HPDE6-E6E7 (cell line): ENCODE measurements at regions not wholly inside any gene's neighbourhood (a gene's known extent, or its start where the extent isn't known, plus 50 kb on each side); places are given as distances from the start of the nearest gene placed in this dataset.
"Not testable (repeated sequence)": the region's sequence is repeated elsewhere in the genome, so short reads cannot be mapped to it uniquely, and the experiment has no call there.

Experiments used
- DNase-seq: peaks from one replicate; pipeline ENCODE4 v3.0.0; 2011; ENCODE audit warnings: missing footprints; ENCODE audit errors: extremely low spot score

DNA sequence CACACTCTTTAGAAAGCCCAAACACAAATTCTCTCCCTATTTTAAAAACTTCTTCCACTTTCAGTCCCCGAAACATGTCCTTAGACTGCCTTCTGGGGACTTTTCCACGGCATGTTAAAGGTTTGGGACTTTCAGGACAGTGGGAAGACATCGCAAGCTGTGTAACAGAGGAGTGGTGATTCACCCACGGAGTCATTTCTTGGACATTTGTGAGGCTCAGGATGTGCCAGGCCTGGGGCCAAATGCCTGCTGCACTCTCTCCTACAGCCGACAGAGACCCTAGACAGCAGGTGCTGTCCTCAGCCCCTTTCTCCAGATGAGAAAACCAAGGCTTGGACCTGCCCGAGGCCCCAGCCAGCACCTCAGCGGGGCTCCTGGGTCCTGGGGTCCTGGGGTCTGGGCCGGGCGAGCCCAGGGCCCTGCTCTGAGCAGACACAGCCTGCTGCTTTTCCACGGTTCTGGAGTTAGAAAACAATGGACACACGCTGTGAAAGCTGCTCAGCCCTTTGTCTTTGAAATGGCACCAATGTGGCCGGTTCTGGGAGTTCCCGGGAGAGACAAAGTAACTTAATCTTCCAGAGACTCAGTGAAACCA is 370.2 kb upstream of the SFSWAP start:
- no peak for DNase-seq

- DNase-seq = not testable (repeated sequence)
Observed at GRCh38 chr12:131341608-131342007, 369.3 kb upstream of the SFSWAP start.

DNA sequence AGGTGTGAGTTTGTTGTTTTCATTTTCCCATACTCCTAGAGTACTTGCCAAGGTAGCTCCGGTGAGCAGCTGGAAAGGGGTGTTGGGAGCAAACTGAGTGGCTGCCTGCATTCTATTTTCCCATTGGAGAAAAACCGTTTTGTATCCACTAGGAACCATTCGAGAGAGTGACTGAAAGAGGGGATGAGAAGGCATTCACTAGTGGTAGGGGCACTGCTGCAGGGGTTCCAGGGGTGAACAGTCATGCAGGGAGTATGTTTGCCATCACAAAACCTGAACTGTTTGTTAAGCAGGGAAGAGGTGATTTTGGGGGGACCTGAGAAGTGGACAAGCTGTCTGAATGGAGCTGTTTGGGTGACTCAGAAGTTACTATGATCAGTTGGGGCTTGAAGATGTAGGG is 367.5 kb upstream of the SFSWAP start:
- DNase-seq = not testable (repeated sequence)

GRCh38 chr12:131344715-131345520 is 366.0 kb upstream of the SFSWAP start:
- DNase-seq = not testable (repeated sequence)

- DNase-seq = no peak
Observed at GRCh38 chr12:131345521-131346436, 365.1 kb upstream of the SFSWAP start.

GRCh38 chr12:131346555-131347344 is 364.1 kb upstream of the SFSWAP start:
- DNase-seq = no peak

GRCh38 chr12:131347345-131347714 is 363.6 kb upstream of the SFSWAP start:
- DNase-seq = no peak

- DNase-seq = no peak
Observed at GRCh38 chr12:131347732-131348131, 363.2 kb upstream of the SFSWAP start.

DNA sequence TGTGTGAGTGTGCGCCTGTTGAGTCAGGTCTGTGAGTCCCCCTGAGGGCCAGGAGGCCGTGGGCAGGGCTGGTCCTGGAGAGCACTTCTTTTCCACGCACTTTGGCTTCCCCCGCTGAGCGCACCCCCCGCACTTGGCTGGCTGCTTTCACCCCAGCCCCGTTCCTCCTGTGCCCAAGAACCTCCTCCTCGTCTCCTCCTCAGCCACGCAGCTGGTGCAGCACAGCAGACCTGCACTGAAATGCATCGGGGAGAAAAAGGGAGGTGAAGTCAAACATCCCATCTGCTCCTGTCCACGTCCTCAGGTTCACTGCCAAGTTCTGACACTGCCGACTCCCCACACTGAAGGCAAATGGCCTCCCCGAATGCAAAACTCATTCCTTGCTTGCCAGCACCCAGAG is 362.7 kb upstream of the SFSWAP start:
- DNase-seq = no peak

DNA sequence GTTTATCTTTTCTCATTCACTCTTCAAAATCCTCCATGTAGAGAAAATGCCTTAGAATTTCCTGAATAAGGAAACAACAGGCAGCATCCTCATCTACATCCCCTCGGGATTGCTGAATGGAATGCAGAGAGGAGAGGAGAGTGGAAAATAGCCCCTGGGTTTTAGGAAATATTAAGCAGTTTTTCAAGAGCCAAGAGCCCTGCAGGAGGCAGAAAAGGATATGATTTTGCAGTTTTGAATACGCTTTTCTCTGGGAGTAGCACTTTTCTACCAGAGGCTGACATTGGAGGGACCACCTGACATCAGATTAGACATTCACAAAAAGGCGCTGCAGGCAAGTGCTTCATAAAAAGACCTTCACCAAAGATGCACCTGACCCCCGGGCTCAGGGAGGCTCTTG is 362.2 kb upstream of the SFSWAP start:
- DNase-seq = no peak

DNA sequence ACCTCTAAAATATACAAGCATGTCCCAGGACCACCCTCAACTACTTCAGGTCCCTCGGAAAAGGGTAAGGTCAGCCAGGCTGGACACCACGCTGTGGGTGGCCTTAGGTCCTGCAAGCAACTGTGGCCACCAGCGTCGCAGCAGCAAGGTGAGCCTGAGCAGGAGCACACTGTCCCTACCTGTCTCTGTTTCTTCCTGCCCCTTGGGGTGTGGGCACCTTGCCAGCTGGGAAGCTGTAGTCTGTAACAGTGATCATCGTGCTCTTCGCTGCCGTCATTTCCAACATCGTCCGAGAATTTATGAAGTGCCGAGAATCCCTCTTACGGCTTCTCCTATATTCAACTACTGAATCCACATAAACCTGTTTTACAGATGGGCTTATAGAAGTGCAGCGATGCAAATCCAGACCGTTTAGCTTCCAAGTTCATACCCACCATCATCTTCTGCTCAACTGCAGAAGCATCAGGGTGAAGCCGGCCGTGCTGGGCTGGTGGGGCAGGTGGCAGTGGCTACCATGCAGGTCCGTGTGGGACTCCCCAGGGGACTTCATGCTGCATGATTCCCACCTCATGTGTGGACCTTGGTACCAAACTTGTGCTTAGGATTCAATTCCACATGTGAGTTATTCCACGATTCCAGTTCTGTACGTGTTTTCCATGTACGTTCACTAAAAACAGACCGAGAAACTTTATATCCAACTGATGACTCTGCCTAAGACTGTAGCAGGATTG is 361.3 kb upstream of the SFSWAP start:
- no peak for DNase-seq

- DNase-seq = no peak
Observed at GRCh38 chr12:131350943-131351318, 360.0 kb upstream of the SFSWAP start.

DNA sequence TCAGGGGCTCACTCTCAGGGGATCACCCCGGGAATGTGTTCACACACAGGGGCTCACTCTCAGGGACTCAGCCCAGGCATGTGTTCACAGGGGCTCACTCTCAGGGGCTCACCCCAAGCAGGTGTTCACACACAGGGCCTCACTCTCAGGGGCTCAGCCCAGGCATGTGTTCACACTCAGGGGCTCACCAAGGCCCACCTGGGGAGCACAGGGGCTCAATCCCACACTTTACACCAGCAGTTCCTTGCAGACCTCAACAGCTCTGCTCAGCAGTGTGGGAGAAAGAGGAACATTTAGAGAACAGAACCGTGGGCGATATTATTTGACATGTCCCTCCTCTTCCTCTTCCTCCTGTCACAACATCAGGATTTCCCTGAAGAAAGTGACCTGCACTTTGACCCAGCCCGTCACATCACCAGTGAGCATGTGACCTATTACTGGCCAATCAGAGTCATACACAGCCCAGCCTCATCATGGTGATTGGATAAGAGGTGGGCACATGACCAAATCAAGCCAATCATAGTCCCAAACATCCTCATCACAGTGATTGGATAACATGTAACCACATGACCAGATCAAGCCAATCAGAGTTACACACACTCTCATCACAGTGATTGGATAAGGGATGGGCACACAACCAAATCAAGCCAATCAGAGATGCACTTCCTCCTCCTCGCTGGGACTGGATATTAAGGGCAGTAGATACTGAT is 359.4 kb upstream of the SFSWAP start:
- DNase-seq = no peak

DNA sequence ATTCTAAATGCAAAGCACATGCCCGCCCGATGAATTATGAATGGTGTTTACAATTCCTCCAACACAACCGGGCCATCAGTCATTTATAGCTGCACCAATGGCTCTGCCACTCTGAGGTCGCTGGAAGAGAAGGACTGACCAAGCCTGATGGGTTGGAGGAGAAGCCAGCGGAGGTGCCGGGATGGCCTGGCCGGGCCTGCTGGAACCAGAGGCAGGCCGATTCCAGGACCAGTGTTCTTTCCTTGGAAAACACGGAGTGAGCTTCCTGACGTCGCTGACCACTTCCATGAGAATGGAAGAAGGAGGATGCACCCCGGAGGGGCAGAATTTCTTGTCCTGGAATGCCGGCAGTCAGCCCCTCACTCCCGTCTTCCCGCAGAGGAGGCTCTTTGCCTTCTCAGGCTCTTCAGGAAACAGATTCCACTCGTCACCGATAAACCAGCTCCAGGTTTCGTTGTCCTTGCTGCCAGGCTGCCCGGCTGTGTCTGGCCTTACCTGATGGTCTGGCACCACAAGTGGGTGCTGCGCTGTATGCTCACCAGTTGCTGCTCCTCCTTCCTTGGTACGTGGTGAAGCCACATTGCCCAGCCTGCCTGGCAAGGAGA is 358.5 kb upstream of the SFSWAP start:
- no peak for DNase-seq

GRCh38 chr12:131353376-131353775 is 357.5 kb upstream of the SFSWAP start:
- DNase-seq = no peak

- no peak for DNase-seq
Observed at GRCh38 chr12:131353826-131354225, 357.1 kb upstream of the SFSWAP start.

DNA sequence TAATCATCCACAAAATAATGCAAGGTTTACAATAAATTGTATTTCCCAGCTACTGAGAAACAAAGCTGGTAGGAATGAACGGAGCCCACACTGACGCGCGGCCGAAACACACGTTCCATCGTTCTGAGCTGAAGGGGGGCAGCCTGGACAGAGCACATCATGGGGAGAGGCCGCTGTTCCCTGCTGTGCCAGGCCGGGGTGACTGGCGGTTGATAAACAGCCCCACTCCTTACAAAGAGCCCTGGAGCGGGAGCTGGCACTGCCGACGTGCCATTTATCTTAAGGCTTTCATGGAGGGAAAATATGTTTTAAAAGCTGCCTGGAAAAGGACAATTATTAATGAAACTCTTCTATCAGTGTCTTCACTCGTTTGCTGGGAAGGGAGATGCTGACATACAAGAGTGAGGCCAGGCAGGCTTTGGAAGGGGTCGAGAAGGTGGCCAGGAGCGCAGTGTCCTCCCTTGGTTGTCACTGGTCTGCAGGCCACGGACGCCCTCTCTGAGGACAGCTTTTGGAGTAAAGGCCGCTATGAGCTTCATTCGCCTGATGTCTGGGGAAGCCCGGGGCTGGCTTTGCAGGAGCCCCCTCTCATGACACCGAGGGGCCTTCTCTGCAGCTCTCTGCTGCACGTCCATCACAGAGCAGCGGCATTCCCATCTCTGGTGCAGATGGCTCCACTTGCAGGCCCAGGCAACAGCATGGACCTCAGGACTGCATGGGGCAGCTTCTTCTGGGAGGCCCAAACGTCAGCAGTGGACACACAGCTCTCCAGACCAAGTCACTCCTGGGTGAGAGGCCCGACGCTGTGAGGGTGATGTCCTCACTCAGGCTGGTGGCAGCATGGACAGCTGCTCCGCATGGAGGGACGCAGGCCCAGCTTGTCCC is 355.3 kb upstream of the SFSWAP start:
- no peak for DNase-seq

DNA sequence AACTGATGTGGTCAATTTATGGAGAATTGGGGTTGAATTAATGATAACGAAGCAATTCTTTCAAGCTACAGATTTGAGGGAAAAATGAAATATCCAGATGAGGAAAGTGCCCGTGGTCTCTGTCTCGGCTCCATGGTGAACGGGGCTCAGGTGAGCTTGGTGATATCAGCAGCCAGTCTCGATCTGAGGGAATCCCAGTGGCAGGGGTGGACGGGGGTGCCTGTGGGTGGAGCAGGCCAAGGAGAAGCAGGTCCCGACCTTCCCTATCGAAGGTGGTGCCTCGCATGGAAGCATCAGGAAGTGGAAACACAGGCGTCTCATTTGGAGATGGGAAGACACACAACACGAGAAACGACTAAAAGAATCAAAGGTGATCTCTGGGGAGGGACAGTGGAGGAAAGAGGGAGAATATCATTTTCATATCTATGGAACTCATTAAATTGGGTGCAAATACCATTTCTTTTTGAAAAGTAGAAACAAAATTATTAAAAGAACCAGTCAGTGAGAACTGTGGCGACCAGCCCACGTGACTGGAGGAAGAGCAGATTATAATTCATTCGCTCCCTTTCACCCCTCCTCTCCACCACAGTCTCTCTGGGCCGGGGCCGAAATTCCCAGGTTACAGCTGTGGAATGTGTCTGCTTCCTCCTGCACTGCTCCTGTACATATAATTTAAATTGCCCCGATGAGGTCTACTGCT is 354.3 kb upstream of the SFSWAP start:
- no peak for DNase-seq
